Stomach smooth muscle (tissue), 2 donors: ENCODE measurements at regions not wholly inside any gene's neighbourhood (a gene's known extent, or its start where the extent isn't known, plus 50 kb on each side); places are given as distances from the start of the nearest gene placed in this dataset.

ENCODE experiments used
- H3K27ac ChIP-seq: one replicate; pipeline ENCODE4 v1.7.0; 2013; ENCODE audit warnings: mild to moderate bottlenecking, low read length, inconsistent platforms
- H3K27me3 ChIP-seq, 2 donors: one replicate each; pipeline ENCODE4 v1.7.0; 2013; ENCODE audit warnings: low read length in 2 of 2; ENCODE audit not compliant: insufficient read depth in 2 of 2, control insufficient read depth in 1 of 2
- H3K36me3 ChIP-seq, 2 donors: one replicate each; pipeline ENCODE4 v1.7.0; 2013; ENCODE audit warnings: low read length in 2 of 2; ENCODE audit not compliant: control insufficient read depth in 2 of 2, insufficient read depth in 2 of 2
- H3K4me1 ChIP-seq: one replicate; pipeline ENCODE4 v1.7.0; 2013; ENCODE audit warnings: low read length; ENCODE audit not compliant: control insufficient read depth, insufficient read depth
- H3K4me3 ChIP-seq, 2 donors: one replicate each; pipeline ENCODE4 v1.7.0; 2013; ENCODE audit warnings: low read length in 2 of 2
- H3K9ac ChIP-seq, 2 donors: one replicate each; pipeline ENCODE4 v1.7.0; 2013; ENCODE audit warnings: low read length in 2 of 2, mild to moderate bottlenecking in 1 of 2
- H3K9me3 ChIP-seq, 2 donors: one replicate each; pipeline ENCODE4 v1.7.0; 2013; ENCODE audit warnings: low read length in 2 of 2; ENCODE audit not compliant: control insufficient read depth in 2 of 2
- donor health status: healthy.
- donor health status: Pancreatic carcinoma.

GRCh38 chr9:13410566-13411031 lies 131.1 kb upstream of the MPDZ start:
- Histone ChIP-seq H3K9ac (no peak overlapping the region), H3K4me3 (no peak overlapping the region)

GRCh38 chr9:13397661-13398060 lies 118.2 kb upstream of the MPDZ start:
- Histone ChIP-seq H3K9ac (no peak overlapping the region), H3K27ac (no peak overlapping the region), H3K9me3 (no peaks in the 10 kb centered on the region), H3K4me3 (no peak overlapping the region), H3K4me1 (no peaks in the 10 kb centered on the region), H3K27me3 (no peaks in the 10 kb centered on the region), H3K36me3 (no peaks in the 10 kb centered on the region)

More at GRCh38 chr9:13410566-13411031, 131.1 kb upstream of the MPDZ start:
- no peaks in the 10 kb centered on the region for H3K9me3 ChIP-seq
- H3K36me3 ChIP-seq: no peaks in the 10 kb centered on the region
- H3K27me3 ChIP-seq: no peaks in the 10 kb centered on the region
- H3K4me1 ChIP-seq: peaks cover 4% of the 10 kb centered on the region
- H3K27ac ChIP-seq: no peak overlapping the region

- no peaks in the 10 kb centered on the region for H3K27me3 ChIP-seq
- no peak overlapping the region for H3K4me3 ChIP-seq
- H3K36me3 ChIP-seq: no peaks in the 10 kb centered on the region
- no peak overlapping the region for H3K9ac ChIP-seq
- H3K9me3 ChIP-seq: no peaks in the 10 kb centered on the region
- no peaks in the 10 kb centered on the region for H3K4me1 ChIP-seq
- no peak overlapping the region for H3K27ac ChIP-seq
These were observed 117.7 kb upstream of the MPDZ start for GRCh38 chr9:13397220-13397619.

GRCh38 chr9:13396418-13396817 lies 116.9 kb upstream of the MPDZ start:
- H3K4me3 ChIP-seq: no peak overlapping the region
- H3K27ac ChIP-seq: no peak overlapping the region
- no peak overlapping the region for H3K9ac ChIP-seq
- H3K36me3 ChIP-seq: no peaks in the 10 kb centered on the region
- no peaks in the 10 kb centered on the region for H3K27me3 ChIP-seq
- H3K4me1 ChIP-seq: no peaks in the 10 kb centered on the region
- H3K9me3 ChIP-seq: no peaks in the 10 kb centered on the region

- Histone ChIP-seq H3K9me3 (no peaks in the 10 kb centered on the region), H3K4me1 (no peaks in the 10 kb centered on the region), H3K27me3 (no peaks in the 10 kb centered on the region)
These were observed 115.7 kb upstream of the MPDZ start for GRCh38 chr9:13395156-13395555.

GRCh38 chr9:13388157-13388556 lies 108.7 kb upstream of the MPDZ start:
- H3K27ac ChIP-seq: no peak overlapping the region

More at GRCh38 chr9:13395156-13395555, 115.7 kb upstream of the MPDZ start:
- no peak overlapping the region for H3K9ac ChIP-seq
- no peaks in the 10 kb centered on the region for H3K36me3 ChIP-seq
- H3K4me3 ChIP-seq: no peak overlapping the region
- no peak overlapping the region for H3K27ac ChIP-seq

GRCh38 chr9:13387734-13388067 lies 108.2 kb upstream of the MPDZ start:
- H3K27ac ChIP-seq: peak overlapping the region; percentile 1

More at GRCh38 chr9:13388157-13388556, 108.7 kb upstream of the MPDZ start:
- Histone ChIP-seq H3K27me3 (no peaks in the 10 kb centered on the region), H3K36me3 (no peaks in the 10 kb centered on the region), H3K4me1 (no peaks in the 10 kb centered on the region), H3K9me3 (no peaks in the 10 kb centered on the region), H3K9ac (no peak overlapping the region), H3K4me3 (no peak overlapping the region)

GRCh38 chr9:13386935-13387733 lies 107.6 kb upstream of the MPDZ start:
- no peaks in the 10 kb centered on the region for H3K4me1 ChIP-seq
- H3K36me3 ChIP-seq: no peaks in the 10 kb centered on the region
- H3K9ac ChIP-seq: no peak overlapping the region
- H3K4me3 ChIP-seq: no peak overlapping the region
- peak overlapping the region; percentile 1 for H3K27ac ChIP-seq
- H3K9me3 ChIP-seq: no peaks in the 10 kb centered on the region
- no peaks in the 10 kb centered on the region for H3K27me3 ChIP-seq

More at GRCh38 chr9:13387734-13388067, 108.2 kb upstream of the MPDZ start:
- Histone ChIP-seq H3K9me3 (no peaks in the 10 kb centered on the region), H3K4me1 (no peaks in the 10 kb centered on the region), H3K27me3 (no peaks in the 10 kb centered on the region), H3K4me3 (no peak overlapping the region), H3K36me3 (no peaks in the 10 kb centered on the region), H3K9ac (no peak overlapping the region)

GRCh38 chr9:13386316-13386715 lies 106.8 kb upstream of the MPDZ start:
- Histone ChIP-seq H3K27me3 (no peaks in the 10 kb centered on the region), H3K4me1 (no peaks in the 10 kb centered on the region), H3K9ac (no peak overlapping the region), H3K27ac (no peak overlapping the region), H3K36me3 (no peaks in the 10 kb centered on the region), H3K4me3 (no peak overlapping the region), H3K9me3 (no peaks in the 10 kb centered on the region)

- Histone ChIP-seq H3K27ac (no peak overlapping the region), H3K36me3 (no peaks in the 10 kb centered on the region), H3K9me3 (no peaks in the 10 kb centered on the region), H3K4me1 (no peaks in the 10 kb centered on the region), H3K9ac (no peak overlapping the region), H3K4me3 (no peak overlapping the region), H3K27me3 (no peaks in the 10 kb centered on the region)
These were observed 104.4 kb upstream of the MPDZ start for GRCh38 chr9:13383855-13384254.

GRCh38 chr9:13383216-13383615 lies 103.7 kb upstream of the MPDZ start:
- Histone ChIP-seq H3K27ac (no peak overlapping the region), H3K4me3 (no peak overlapping the region), H3K36me3 (no peaks in the 10 kb centered on the region), H3K27me3 (no peaks in the 10 kb centered on the region), H3K9me3 (no peaks in the 10 kb centered on the region), H3K4me1 (no peaks in the 10 kb centered on the region), H3K9ac (no peak overlapping the region)
